ENCODE measurements at regions not wholly inside any gene's neighbourhood (a gene's known extent, or its start where the extent isn't known, plus 50 kb on each side); places are given as distances from the start of the nearest gene placed in this dataset.
A peak's percentile ranks its signal among the peaks of the same experiment; 100 is the strongest.

DNA sequence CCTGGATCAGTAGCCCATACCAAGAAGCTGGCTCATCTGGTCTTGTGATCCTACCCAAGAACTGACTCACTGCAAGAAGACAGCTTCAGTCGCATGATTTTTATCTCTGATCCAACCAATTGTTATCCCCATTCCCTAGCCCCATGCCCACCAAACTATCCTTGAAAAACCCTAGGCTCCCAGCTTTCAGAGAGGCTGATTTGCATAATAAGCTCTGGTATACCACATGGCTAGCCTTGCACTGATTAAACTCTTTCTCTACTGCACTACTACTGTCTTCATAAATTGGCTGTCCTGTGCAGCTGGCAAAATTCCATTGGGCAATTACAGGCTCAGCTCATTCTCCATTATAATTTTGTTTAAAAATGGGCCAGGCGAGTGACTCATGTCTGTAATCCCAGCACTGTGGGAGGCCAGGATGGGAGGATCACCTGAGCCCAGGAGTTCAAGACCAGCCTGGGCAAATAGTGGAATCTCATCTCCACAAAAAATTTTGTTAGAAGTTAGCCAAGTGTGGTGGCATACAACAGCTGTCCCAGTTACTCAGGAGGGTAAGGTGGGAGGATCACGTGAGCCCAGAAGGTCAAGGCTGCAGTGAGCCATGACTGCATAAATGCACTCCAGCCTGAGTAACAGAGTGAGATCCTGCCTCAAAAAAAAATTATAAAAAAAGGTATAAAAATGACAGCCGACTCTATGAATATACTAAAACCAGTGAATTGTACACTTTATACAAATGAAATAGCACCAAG is 76.7 kb upstream of the EIF5 start (continued):
- TF ChIP-seq, protein P1, sequence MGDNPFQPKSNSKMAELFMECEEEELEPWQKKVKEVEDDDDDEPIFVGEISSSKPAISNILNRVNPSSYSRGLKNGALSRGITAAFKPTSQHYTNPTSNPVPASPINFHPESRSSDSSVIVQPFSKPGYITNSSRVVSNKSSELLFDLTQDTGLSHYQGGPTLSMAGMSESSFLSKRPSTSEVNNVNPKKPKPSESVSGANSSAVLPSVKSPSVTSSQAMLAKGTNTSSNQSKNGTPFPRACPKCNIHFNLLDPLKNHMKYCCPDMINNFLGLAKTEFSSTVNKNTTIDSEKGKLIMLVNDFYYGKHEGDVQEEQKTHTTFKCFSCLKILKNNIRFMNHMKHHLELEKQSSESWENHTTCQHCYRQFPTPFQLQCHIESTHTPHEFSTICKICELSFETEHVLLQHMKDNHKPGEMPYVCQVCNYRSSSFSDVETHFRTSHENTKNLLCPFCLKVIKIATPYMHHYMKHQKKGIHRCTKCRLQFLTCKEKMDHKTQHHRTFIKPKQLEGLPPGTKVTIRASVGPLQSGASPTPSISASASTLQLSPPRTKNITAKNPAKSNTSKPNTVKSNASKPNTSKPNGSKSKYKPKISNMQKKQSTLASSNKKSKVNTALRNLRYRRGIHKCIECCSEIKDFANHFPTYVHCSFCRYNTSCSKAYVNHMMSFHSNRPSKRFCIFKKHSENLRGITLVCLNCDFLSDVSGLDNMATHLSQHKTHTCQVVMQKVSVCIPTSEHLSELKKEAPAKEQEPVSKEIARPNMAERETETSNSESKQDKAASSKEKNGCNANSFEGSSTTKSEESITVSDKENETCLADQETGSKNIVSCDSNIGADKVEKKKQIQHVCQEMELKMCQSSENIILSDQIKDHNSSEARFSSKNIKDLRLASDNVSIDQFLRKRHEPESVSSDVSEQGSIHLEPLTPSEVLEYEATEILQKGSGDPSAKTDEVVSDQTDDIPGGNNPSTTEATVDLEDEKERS (tag by site-specific recombination; IDR thresholded peaks at IDR 0.05) = 0 out of 2 replicates have a peak, but pooled peaks have one; percentile 35
- TF ChIP-seq, protein P2, sequence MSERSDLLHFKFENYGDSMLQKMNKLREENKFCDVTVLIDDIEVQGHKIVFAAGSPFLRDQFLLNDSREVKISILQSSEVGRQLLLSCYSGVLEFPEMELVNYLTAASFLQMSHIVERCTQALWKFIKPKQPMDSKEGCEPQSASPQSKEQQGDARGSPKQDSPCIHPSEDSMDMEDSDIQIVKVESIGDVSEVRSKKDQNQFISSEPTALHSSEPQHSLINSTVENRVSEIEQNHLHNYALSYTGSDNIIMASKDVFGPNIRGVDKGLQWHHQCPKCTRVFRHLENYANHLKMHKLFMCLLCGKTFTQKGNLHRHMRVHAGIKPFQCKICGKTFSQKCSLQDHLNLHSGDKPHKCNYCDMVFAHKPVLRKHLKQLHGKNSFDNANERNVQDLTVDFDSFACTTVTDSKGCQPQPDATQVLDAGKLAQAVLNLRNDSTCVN (tag by site-specific recombination; optimal IDR thresholded peaks at IDR 0.05) = no peak
- TF ChIP-seq SETDB1 (IDR thresholded peaks at IDR 0.05; ENCODE audit: insufficient read length, low read length) = peak; percentile 70
- TF ChIP-seq, protein P3, sequence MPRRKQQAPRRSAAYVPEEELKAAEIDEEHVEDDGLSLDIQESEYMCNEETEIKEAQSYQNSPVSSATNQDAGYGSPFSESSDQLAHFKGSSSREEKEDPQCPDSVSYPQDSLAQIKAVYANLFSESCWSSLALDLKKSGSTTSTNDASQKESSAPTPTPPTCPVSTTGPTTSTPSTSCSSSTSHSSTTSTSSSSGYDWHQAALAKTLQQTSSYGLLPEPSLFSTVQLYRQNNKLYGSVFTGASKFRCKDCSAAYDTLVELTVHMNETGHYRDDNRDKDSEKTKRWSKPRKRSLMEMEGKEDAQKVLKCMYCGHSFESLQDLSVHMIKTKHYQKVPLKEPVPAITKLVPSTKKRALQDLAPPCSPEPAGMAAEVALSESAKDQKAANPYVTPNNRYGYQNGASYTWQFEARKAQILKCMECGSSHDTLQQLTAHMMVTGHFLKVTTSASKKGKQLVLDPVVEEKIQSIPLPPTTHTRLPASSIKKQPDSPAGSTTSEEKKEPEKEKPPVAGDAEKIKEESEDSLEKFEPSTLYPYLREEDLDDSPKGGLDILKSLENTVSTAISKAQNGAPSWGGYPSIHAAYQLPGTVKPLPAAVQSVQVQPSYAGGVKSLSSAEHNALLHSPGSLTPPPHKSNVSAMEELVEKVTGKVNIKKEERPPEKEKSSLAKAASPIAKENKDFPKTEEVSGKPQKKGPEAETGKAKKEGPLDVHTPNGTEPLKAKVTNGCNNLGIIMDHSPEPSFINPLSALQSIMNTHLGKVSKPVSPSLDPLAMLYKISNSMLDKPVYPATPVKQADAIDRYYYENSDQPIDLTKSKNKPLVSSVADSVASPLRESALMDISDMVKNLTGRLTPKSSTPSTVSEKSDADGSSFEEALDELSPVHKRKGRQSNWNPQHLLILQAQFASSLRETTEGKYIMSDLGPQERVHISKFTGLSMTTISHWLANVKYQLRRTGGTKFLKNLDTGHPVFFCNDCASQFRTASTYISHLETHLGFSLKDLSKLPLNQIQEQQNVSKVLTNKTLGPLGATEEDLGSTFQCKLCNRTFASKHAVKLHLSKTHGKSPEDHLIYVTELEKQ (tag by site-specific recombination; IDR thresholded peaks at IDR 0.05; ENCODE audit: borderline replicate concordance) = peak; percentile 62
- 0 out of 2 replicates have a peak, but pooled peaks have one; percentile 46 for TF ChIP-seq ZEB2 (tag by site-specific recombination; IDR thresholded peaks at IDR 0.05)
- TF ChIP-seq SCRT2 (tag by site-specific recombination; IDR thresholded peaks at IDR 0.05) = peak; percentile 63; the same call in 1 of the 2 replicates
- no peak for TF ChIP-seq ZNF677 (tag by site-specific recombination; IDR thresholded peaks at IDR 0.05)

DNA sequence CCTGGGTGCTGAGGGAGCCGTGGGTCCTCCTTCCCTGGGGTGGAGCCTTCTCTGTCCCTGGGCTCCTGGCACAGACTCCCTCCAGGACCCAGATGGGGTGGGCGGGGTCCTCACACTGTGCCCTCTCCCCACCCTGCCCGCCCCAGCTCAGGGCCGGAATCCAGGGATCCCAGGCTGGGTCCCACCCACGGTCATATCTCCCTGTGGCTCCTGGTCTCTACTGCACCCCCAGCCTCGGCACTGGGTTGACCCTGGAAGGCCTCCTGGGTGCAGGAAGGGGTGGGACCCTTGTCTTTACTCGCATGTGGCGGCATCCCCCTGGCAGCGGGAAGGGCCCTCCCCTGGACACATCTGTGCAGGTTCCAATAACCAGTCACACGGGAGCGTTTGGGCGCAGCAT is 75.8 kb upstream of the EIF5 start:
- H3K4me1 ChIP-seq (ENCODE audit: control insufficient read depth, insufficient read depth, low read length) = 0 out of 2 replicates have a peak, but pooled peaks cover 3% of the 10 kb centered on the region
- H3K36me3 ChIP-seq (ENCODE audit: control insufficient read depth in 2 of 2, insufficient read depth in 1 of 2, low read length in 2 of 2) = no peaks in the 10 kb centered on the region
- CTCF ChIA-PET = no interaction called here
- no peak overlapping the region for H3K4me3 ChIP-seq (ENCODE audit: low read depth, low read length)
- no peaks in the 10 kb centered on the region for H3K9me3 ChIP-seq (ENCODE audit: control insufficient read depth, insufficient read depth, low read depth, low read length)
- no peak for TF ChIP-seq ZBTB21 (tag by site-specific recombination; IDR thresholded peaks at IDR 0.05)
- TF ChIP-seq KLF1 (tag by site-specific recombination; IDR thresholded peaks at IDR 0.05) = 0 out of 2 replicates have a peak, but pooled peaks have one; percentile 24
- H3K27ac ChIP-seq (ENCODE audit: extremely low read depth, low read depth, low read length) = no peak overlapping the region
- POLR2A ChIA-PET = no interaction called here

DNA sequence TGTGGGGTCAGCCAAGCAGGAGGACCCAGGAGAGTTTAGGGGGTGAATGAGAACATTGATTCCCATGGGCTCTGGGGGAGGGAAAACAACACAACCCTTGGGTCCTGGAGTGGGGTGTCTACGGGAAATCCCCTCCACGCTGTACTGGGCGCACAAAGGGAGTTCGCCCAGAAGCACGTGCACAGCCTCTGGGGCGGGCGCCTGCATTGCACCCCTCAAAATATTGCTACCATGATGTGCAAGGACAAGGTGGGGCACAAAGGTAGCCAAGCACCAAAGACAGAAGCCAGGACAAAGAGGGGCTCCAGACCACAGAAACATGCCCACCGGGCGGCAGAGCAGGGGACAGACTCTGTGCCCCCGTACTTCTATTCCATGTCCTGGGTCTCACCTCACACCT is 74.9 kb upstream of the EIF5 start:
- 0 out of 2 replicates have a peak, but pooled peaks cover 3% of the 10 kb centered on the region for H3K4me1 ChIP-seq (ENCODE audit: control insufficient read depth, insufficient read depth, low read length)
- no peaks in the 10 kb centered on the region for H3K9me3 ChIP-seq (ENCODE audit: control insufficient read depth, insufficient read depth, low read depth, low read length)
- no peak overlapping the region for H3K27ac ChIP-seq (ENCODE audit: extremely low read depth, low read depth, low read length)
- H3K4me3 ChIP-seq (ENCODE audit: low read depth, low read length) = no peak overlapping the region
- no peaks in the 10 kb centered on the region for H3K36me3 ChIP-seq (ENCODE audit: control insufficient read depth in 2 of 2, insufficient read depth in 1 of 2, low read length in 2 of 2)
- CTCF ChIA-PET = no interaction called here
- POLR2A ChIA-PET = no interaction called here
- TF ChIP-seq, protein P3 (tag by site-specific recombination; IDR thresholded peaks at IDR 0.05; ENCODE audit: borderline replicate concordance) = no peak
- TF ChIP-seq, protein P4, sequence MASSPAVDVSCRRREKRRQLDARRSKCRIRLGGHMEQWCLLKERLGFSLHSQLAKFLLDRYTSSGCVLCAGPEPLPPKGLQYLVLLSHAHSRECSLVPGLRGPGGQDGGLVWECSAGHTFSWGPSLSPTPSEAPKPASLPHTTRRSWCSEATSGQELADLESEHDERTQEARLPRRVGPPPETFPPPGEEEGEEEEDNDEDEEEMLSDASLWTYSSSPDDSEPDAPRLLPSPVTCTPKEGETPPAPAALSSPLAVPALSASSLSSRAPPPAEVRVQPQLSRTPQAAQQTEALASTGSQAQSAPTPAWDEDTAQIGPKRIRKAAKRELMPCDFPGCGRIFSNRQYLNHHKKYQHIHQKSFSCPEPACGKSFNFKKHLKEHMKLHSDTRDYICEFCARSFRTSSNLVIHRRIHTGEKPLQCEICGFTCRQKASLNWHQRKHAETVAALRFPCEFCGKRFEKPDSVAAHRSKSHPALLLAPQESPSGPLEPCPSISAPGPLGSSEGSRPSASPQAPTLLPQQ (tag by site-specific recombination; IDR thresholded peaks at IDR 0.05) = no peak
- TF ChIP-seq, protein P5, sequence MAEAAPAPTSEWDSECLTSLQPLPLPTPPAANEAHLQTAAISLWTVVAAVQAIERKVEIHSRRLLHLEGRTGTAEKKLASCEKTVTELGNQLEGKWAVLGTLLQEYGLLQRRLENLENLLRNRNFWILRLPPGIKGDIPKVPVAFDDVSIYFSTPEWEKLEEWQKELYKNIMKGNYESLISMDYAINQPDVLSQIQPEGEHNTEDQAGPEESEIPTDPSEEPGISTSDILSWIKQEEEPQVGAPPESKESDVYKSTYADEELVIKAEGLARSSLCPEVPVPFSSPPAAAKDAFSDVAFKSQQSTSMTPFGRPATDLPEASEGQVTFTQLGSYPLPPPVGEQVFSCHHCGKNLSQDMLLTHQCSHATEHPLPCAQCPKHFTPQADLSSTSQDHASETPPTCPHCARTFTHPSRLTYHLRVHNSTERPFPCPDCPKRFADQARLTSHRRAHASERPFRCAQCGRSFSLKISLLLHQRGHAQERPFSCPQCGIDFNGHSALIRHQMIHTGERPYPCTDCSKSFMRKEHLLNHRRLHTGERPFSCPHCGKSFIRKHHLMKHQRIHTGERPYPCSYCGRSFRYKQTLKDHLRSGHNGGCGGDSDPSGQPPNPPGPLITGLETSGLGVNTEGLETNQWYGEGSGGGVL (tag by site-specific recombination; IDR thresholded peaks at IDR 0.05) = no peak
- TF ChIP-seq GFI1B (tag by site-specific recombination; IDR thresholded peaks at IDR 0.05) (no peak), IKZF3 (tag by site-specific recombination; IDR thresholded peaks at IDR 0.05) (no peak), ZNF610 (tag by site-specific recombination; IDR thresholded peaks at IDR 0.05; ENCODE audit: borderline replicate concordance) (no peak), ZNF785 (tag by site-specific recombination; IDR thresholded peaks at IDR 0.05) (no peak), ZNF571 (tag by site-specific recombination; IDR thresholded peaks at IDR 0.05) (no peak)

Data from HEK293 (cell line).